K562 (cell line): ENCODE measurements at regions not wholly inside any gene's neighbourhood (a gene's known extent, or its start where the extent isn't known, plus 50 kb on each side); places are given as distances from the start of the nearest gene placed in this dataset.

Experiments
- ATAC-seq: fragments of 200-7000 bp; cut with Tn5 transposase; 3 replicates; pipeline ENCODE4 v1.9.1; 2020; ENCODE audit warnings: moderate library complexity
- BruUV-seq: library from RNA; stranded (reverse); fragments of 400-500 nt; replicated peaks from 2 replicates; lab custom pipeline; 2021; lab: Mats Ljungman, UMichigan
- CTCF ChIA-PET: fragments of 300-600 bp; formaldehyde crosslinking; extraction: SDS; loops from one replicate; lab custom pipeline; 2021; ENCODE audit warnings: low intra/inter-chr PET ratio; lab: Yijun Ruan, JAX
- POLR2A ChIA-PET: fragments of 300-600, 350-650 bp; sonication (Branson Sonifier 250); formaldehyde crosslinking; extraction: SDS; loops from one replicate; lab custom pipeline; 2021; ENCODE audit warnings: antibody characterized with exemption, inconsistent platforms; lab: Yijun Ruan, JAX
- DNase-seq, 4 experiments: peaks; one replicate each; pipeline versions ENCODE4 v3.0.0 to v3.0.0-alpha.2; 2011 to 2018; ENCODE audit warnings: low spot score in 3 of 4, mixed read lengths in 3 of 4; ENCODE audit errors: extremely low read depth in 1 of 4
- FAIRE-seq: peaks from 2 replicates; lab custom pipeline; 2011; peaks lifted over from hg19 to GRCh38; lab: Jason Lieb, UNC
- H2AFZ ChIP-seq: 2 replicates; pipeline ENCODE4 v1.6.0; 2011; ENCODE audit warnings: low read depth, low read length, control low read depth, inconsistent platforms
- H3K27ac ChIP-seq: fragments of 200-600 bp; 3 replicates; pipeline ENCODE4 v1.8.0; 2011; ENCODE audit warnings: low read depth, mild to moderate bottlenecking, control low read depth, inconsistent platforms, low read length, moderate library complexity, mixed read lengths; ENCODE audit errors: extremely low read depth
- H3K27me3 ChIP-seq, 2 experiments: fragments of 300-600 bp in 1 of 2; 2 replicates in 1 of 2; 3 replicates in 1 of 2; pipeline versions ENCODE4 v1.6.0 to v1.8.0; 2011; ENCODE audit warnings: inconsistent platforms in 2 of 2, low read length in 2 of 2, mild to moderate bottlenecking in 1 of 2, mixed read lengths in 1 of 2, moderate library complexity in 1 of 2; ENCODE audit not compliant: control insufficient read depth in 2 of 2, insufficient read depth in 2 of 2
- H3K36me3 ChIP-seq: fragments of 300-600 bp; 3 replicates; pipeline ENCODE4 v1.8.0; 2011; ENCODE audit warnings: mild to moderate bottlenecking, low read length, inconsistent platforms; ENCODE audit not compliant: control insufficient read depth, insufficient read depth
- H3K4me1 ChIP-seq, 2 experiments: fragments of 200-600 bp in 1 of 2; replicated peaks in 1 of 2; 2 replicates in 1 of 2; 3 replicates in 1 of 2; pipeline versions ENCODE4 v1.5.1 to v1.8.0; 2011; ENCODE audit warnings: inconsistent platforms in 2 of 2, low read length in 2 of 2, mild to moderate bottlenecking in 1 of 2, mixed read lengths in 1 of 2, moderate library complexity in 1 of 2; ENCODE audit not compliant: control insufficient read depth in 2 of 2, insufficient read depth in 2 of 2
- H3K4me2 ChIP-seq: 2 replicates; pipeline ENCODE4 v1.6.1; 2011; ENCODE audit warnings: low read length, control low read depth, inconsistent platforms, mixed read lengths; ENCODE audit not compliant: insufficient read depth
- H3K4me3 ChIP-seq: fragments of 200-600 bp; sonication (generic), shearing (Covaris generic); 2 replicates; pipeline ENCODE4 v1.5.1; 2016; ENCODE audit warnings: control low read depth, inconsistent platforms
- H3K79me2 ChIP-seq: fragments of 200-600 bp; 3 replicates; pipeline ENCODE4 v1.8.0; 2011; ENCODE audit warnings: low read length, inconsistent platforms; ENCODE audit not compliant: control insufficient read depth, insufficient read depth
- H3K9ac ChIP-seq, 2 experiments: 2 replicates each; pipeline versions ENCODE4 v1.6.0 to v1.6.1; 2011; ENCODE audit warnings: low read depth in 2 of 2, low read length in 2 of 2, control low read depth in 1 of 2, inconsistent platforms in 1 of 2, mild to moderate bottlenecking in 1 of 2, mixed read lengths in 1 of 2; ENCODE audit not compliant: insufficient read depth in 1 of 2
- H3K9me1 ChIP-seq: one replicate; pipeline ENCODE4 v1.6.0; 2011; ENCODE audit warnings: inconsistent platforms, mild to moderate bottlenecking, low read length, moderate library complexity; ENCODE audit not compliant: control insufficient read depth, insufficient read depth
- H3K9me3 ChIP-seq: replicated peaks from 2 replicates; pipeline ENCODE4 v1.5.1; 2011; ENCODE audit warnings: low read depth, low read length, inconsistent platforms; ENCODE audit not compliant: control insufficient read depth, insufficient read depth
- H4K20me1 ChIP-seq: replicated peaks from 2 replicates; pipeline ENCODE4 v1.6.1; 2011; ENCODE audit warnings: low read length, inconsistent platforms, mixed read lengths; ENCODE audit not compliant: control insufficient read depth, insufficient read depth
- BACH1 ChIP-seq: fragments of 200-800 bp; sonication (Bioruptor generic); IDR thresholded peaks from 2 replicates; pipeline ENCODE4 v1.6.1; 2016; ENCODE audit warnings: missing genetic modification characterization, missing compliant biosample characterization
- FOS ChIP-seq: IDR thresholded peaks from 3 replicates; pipeline ENCODE4 v1.6.1; 2011; ENCODE audit not compliant: insufficient read length; ENCODE audit errors: extremely low read depth
- HDGF ChIP-seq: fragments of 450-650 bp; IDR thresholded peaks from 2 replicates; pipeline ENCODE4 v1.6.1; 2016
- MEF2D ChIP-seq: conservative IDR thresholded peaks from 2 replicates; pipeline ENCODE4 v1.6.1; 2016; ENCODE audit warnings: low read depth, missing genetic modification characterization, missing compliant biosample characterization
- NBN ChIP-seq: fragments of 450-650 bp; IDR thresholded peaks from 2 replicates; pipeline ENCODE4 v1.6.1; 2016; ENCODE audit warnings: low read depth, mild to moderate bottlenecking
- NFIC ChIP-seq: fragments of 450-650 bp; IDR thresholded peaks from 2 replicates; pipeline ENCODE4 v1.6.1; 2017; ENCODE audit warnings: mild to moderate bottlenecking, inconsistent platforms
- PRPF4 ChIP-seq: fragments of 200-400 bp; formaldehyde crosslinking; IDR thresholded peaks from one replicate; pipeline ENCODE4 v1.6.1; 2017; ENCODE audit warnings: low read length, low read depth, mild to moderate bottlenecking; ENCODE audit not compliant: insufficient read depth, poor library complexity, severe bottlenecking
- RBM22 ChIP-seq: fragments of 200-400 bp; formaldehyde crosslinking; IDR thresholded peaks from 2 replicates; pipeline ENCODE4 v1.6.1; 2018; ENCODE audit warnings: low read length, low read depth; ENCODE audit not compliant: poor library complexity, severe bottlenecking
- ZBTB26 ChIP-seq: fragments of 450-650 bp; formaldehyde crosslinking; IDR thresholded peaks from 2 replicates; pipeline ENCODE4 v1.4.0; 2022; ENCODE audit warnings: missing genetic modification characterization
- ZFP91 ChIP-seq: sonication (generic); formaldehyde crosslinking; IDR thresholded peaks from 2 replicates; pipeline ENCODE4 v1.8.0; 2022; ENCODE audit warnings: mild to moderate bottlenecking, missing genetic modification reagents
- ZNF143 ChIP-seq: sonication (generic); formaldehyde crosslinking; IDR thresholded peaks from 2 replicates; pipeline ENCODE4 v1.9.0; 2022; ENCODE audit warnings: mild to moderate bottlenecking, missing genetic modification reagents
- ZNF277 ChIP-seq: fragments of 250-450 bp; sonication (Bioruptor Pico); IDR thresholded peaks from 2 replicates; pipeline ENCODE4 v1.8.0; 2022; ENCODE audit warnings: inconsistent platforms, mild to moderate bottlenecking, moderate library complexity, borderline replicate concordance
- ZNF311 ChIP-seq: fragments of 250-450 bp; sonication (Bioruptor Pico); IDR thresholded peaks from 2 replicates; pipeline ENCODE4 v1.4.0; 2020; ENCODE audit warnings: mild to moderate bottlenecking, moderate library complexity
- ZNF354B ChIP-seq: fragments of 250-450 bp; sonication (Bioruptor Pico); IDR thresholded peaks from 2 replicates; pipeline ENCODE4 v1.4.0; 2020
- WGBS: fragments of 100-300 bp; shearing (Covaris generic); methylation state at CpG from one replicate; pipeline ENCODE4 v1.1.6; 2016; ENCODE audit warnings: low coverage, mixed read lengths; ENCODE audit not compliant: insufficient coverage; ENCODE audit errors: missing lambda C conversion rate; 5-methylcytosine and 5-hydroxymethylcytosine counted together
- in situ Hi-C: fragments of 300-500 bp; cut with MboI; formaldehyde crosslinking; loops from 4 replicates; pipeline ENCODE4 v1.15.0; 2018; ENCODE audit warnings: inconsistent platforms, mixed read lengths
- intact Hi-C: fragments of 100-400 bp; cut with micrococcal nuclease; formaldehyde crosslinking; loops from 2 replicates; pipeline ENCODE4 v1.14.2; 2022
- TF ChIP-seq, protein P1 (sequence below): fragments of 450-650 bp; formaldehyde crosslinking; IDR thresholded peaks from 2 replicates; pipeline ENCODE4 v1.4.0; 2022; ENCODE audit warnings: missing genetic modification characterization

- BruUV-seq, result no TSS peak
- H3K9ac ChIP-seq, result no peak overlapping the region
- 0 out of 2 replicates have a peak overlapping the region, but pooled peaks have one; percentile 6 for H2AFZ ChIP-seq
- H4K20me1 ChIP-seq, result no peaks in the 10 kb centered on the region
- ATAC-seq (peak; percentile 17), DNase-seq (peak in 2 of 4 experiments; percentile 57 to 83), FAIRE-seq (peak; percentile 95)
- no peaks in the 10 kb centered on the region for H3K9me3 ChIP-seq
- no peaks in the 10 kb centered on the region for H3K9me1 ChIP-seq
- no peak overlapping the region for H3K4me3 ChIP-seq
- in situ Hi-C loops, result no loop called here
- H3K4me1 ChIP-seq, result peaks cover 12 to 32% of the 10 kb centered on the region in 2 experiments; a peak in 4 of 5 replicates
- 6% methylated on average over 5 of the region's 5 CpGs for WGBS
- ChIA-PET POLR2A (interaction anchor here (0.9 kb wide), 1 partner anchor 10 kb away, joined by 3 read pairs; no protein-coding TSS in a partner anchor), CTCF (no interaction called here)
- no peaks in the 10 kb centered on the region for H3K79me2 ChIP-seq
- peak overlapping the region; percentile 13; the same call in 1 of the 2 replicates for H3K4me2 ChIP-seq
- H3K27ac ChIP-seq, result no peak overlapping the region
- no peaks in the 10 kb centered on the region for H3K27me3 ChIP-seq
- H3K36me3 ChIP-seq, result no peaks in the 10 kb centered on the region
- intact Hi-C loops, result loop anchor here (2.0 kb wide), 1 partner anchor 60 kb away; no protein-coding TSS in a partner anchor
- TF ChIP-seq ZNF277 (CRISPR knock-in tag) (no peak), BACH1 (tag) (no peak), ZNF311 (CRISPR knock-in tag) (no peak), NBN (no peak), ZNF143 (CRISPR knock-in tag) (no peak), HDGF (no peak), RBM22 (no peak), MEF2D (tag) (no peak), ZFP91 (CRISPR knock-in tag) (no peak), FOS (no peak), ZNF354B (CRISPR knock-in tag) (no peak), PRPF4 (no peak), NFIC (peak; percentile 84), ZBTB26 (no peak)
- TF ChIP-seq, protein P1, sequence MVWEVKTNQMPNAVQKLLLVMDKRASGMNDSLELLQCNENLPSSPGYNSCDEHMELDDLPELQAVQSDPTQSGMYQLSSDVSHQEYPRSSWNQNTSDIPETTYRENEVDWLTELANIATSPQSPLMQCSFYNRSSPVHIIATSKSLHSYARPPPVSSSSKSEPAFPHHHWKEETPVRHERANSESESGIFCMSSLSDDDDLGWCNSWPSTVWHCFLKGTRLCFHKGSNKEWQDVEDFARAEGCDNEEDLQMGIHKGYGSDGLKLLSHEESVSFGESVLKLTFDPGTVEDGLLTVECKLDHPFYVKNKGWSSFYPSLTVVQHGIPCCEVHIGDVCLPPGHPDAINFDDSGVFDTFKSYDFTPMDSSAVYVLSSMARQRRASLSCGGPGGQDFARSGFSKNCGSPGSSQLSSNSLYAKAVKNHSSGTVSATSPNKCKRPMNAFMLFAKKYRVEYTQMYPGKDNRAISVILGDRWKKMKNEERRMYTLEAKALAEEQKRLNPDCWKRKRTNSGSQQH (CRISPR knock-in tag), result no peak
These were observed 58.3 kb upstream of the KDM7A start for GRCh38 chr7:140235114-140235513.
